ENCODE measurements at regions not wholly inside any gene's neighbourhood (a gene's known extent, or its start where the extent isn't known, plus 50 kb on each side); places are given as distances from the start of the nearest gene placed in this dataset.

GRCh38 chr13:50101590-50101989, 86.3 kb downstream of the KCNRG start:
- no peak for DNase-seq

- no peak for DNase-seq
These were observed 89.2 kb downstream of the KCNRG start for GRCh38 chr13:50104493-50104892.

- no peak for DNase-seq
These were observed 91.3 kb downstream of the KCNRG start for GRCh38 chr13:50106559-50106958.

GRCh38 chr13:50107205-50107604, 92.0 kb downstream of the KCNRG start:
- DNase-seq = no peak

- no peak for DNase-seq
These were observed 99.7 kb downstream of the KCNRG start for GRCh38 chr13:50114961-50115360.

GRCh38 chr13:50115695-50116094, 100.5 kb downstream of the KCNRG start:
- no peak for DNase-seq

- DNase-seq = no peak
These were observed 101.3 kb downstream of the KCNRG start for GRCh38 chr13:50116430-50116973.

GRCh38 chr13:50119591-50119990, 104.3 kb downstream of the KCNRG start:
- DNase-seq = no peak

GRCh38 chr13:50122455-50122854, 107.2 kb downstream of the KCNRG start:
- no peak for DNase-seq

- DNase-seq = no peak
These were observed 107.8 kb downstream of the KCNRG start for GRCh38 chr13:50123002-50123401.

- DNase-seq = peak in 2 of 58 donors; percentile 40 to 61
These were observed 108.2 kb downstream of the KCNRG start for GRCh38 chr13:50123515-50123861.

GRCh38 chr13:50123862-50124535, 108.8 kb downstream of the KCNRG start:
- DNase-seq = peak in 50 of 58 donors; percentile 47 to 98 (median 92)

GRCh38 chr13:50124536-50125303, 109.5 kb downstream of the KCNRG start:
- peak in 33 of 58 donors; percentile 55 to 97 (median 91) for DNase-seq

- peak in 2 of 58 donors; percentile 58 to 67 for DNase-seq
These were observed 110.0 kb downstream of the KCNRG start for GRCh38 chr13:50125304-50125553.

- peak; percentile 18 to 96 (median 89) for DNase-seq
These were observed 110.5 kb downstream of the KCNRG start for GRCh38 chr13:50125554-50126262.

- DNase-seq = peak in 1 of 58 donors; percentile 19
These were observed 111.2 kb downstream of the KCNRG start for GRCh38 chr13:50126263-50126992.

- DNase-seq = peak in 2 of 58 donors; percentile 21
These were observed 111.9 kb downstream of the KCNRG start for GRCh38 chr13:50126993-50127725.

GRCh38 chr13:50127726-50128291, 112.6 kb downstream of the KCNRG start:
- DNase-seq = peak in 1 of 58 donors; percentile 19

GRCh38 chr13:50128428-50128931, 113.2 kb downstream of the KCNRG start:
- DNase-seq = no peak

GRCh38 chr13:50129081-50129705, 113.9 kb downstream of the KCNRG start:
- DNase-seq = no peak

Data from anterior cingulate cortex (tissue), 58 donors.